ENCODE measurements at regions not wholly inside any gene's neighbourhood (a gene's known extent, or its start where the extent isn't known, plus 50 kb on each side); places are given as distances from the start of the nearest gene placed in this dataset.

DNA sequence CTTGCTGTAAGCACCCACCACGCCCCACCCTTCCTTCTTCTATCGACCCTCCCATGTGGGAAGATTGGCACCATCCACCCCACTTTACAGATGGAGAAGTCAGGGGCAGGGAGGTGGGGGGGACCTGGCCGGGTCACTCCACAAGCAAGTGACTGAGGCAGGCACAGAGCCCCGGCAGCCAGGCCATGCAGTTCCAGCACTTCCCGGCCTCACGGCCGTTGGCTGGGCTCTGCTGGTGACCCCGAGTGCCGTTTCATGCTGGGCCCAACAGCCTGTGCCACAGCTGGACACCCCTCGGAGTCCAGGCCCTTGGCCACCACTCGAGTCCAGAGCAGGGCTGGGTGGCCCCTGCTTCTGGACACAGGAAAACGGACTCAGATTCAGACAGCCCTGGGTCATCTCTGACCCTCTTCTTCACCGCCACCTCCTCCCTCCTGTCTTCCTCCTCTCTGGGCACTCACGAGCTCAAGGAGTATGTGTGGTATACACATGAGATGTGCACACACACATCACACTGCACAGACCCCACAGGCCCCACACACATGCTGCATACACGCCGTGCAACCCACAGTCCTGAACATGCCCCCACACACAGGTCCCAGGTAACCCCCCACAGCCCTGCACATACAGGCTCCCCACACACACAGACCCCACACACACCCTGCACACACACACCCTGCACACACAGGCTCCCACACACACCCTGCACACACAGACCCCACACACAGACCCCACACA, 89.3 kb upstream of the GPC1 start:
- no peak for DNase-seq

DNA sequence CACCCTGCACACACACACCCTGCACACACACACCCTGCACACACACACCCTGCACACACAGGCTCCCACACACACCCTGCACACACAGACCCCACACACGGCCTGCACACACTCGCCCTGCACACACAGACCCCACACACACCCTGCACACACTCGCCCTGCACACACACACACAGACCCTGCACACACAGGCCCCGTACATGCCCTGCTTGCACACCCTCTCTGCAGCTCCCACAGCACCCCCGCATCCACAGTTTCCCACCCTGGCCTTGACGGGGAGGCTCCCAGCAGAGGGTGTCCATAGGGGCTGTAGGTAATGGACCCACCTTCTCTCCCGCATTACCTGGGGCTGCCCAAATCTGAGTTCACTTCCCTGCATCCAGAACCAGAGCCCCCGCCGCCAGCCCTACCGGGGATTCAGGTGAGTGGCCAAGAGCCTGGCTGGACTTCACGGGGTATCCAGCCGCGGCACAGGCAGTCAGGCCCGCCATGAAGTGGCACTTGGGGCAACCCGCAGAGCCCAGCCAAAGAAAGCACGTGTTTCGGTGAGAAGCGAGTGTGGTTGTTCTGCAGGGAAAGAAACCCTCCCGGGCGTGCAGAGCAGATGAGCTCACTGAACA, 88.6 kb upstream of the GPC1 start:
- no peak for DNase-seq

DNA sequence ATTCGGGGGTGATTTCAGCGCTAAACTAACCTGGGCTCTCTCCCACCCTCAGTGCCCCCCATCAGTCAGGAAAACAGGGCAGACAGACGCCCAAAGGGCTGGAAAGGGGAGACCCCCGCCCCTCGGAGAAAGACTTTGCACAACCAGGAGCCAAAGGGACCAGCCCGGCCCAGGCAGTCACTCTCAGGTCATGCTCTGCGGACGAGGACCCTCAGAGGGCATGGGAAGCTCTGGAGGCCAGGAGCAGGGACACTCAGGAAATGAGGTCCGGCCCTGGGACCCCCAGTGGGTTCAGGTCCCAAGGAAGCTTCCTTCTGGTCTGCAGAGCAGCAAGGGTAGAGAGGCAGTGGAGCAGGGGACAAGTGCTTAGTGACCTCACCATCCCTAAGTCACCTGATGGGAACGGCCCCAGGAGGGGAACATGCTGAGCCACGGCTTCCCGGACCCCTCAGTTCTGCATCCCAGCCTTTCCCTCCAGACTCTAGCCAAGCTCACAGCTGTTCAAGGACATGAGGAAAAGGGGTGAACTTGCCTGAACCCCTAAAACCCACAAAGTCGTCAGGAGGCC, 88.0 kb upstream of the GPC1 start:
- DNase-seq, result no peak

DNA sequence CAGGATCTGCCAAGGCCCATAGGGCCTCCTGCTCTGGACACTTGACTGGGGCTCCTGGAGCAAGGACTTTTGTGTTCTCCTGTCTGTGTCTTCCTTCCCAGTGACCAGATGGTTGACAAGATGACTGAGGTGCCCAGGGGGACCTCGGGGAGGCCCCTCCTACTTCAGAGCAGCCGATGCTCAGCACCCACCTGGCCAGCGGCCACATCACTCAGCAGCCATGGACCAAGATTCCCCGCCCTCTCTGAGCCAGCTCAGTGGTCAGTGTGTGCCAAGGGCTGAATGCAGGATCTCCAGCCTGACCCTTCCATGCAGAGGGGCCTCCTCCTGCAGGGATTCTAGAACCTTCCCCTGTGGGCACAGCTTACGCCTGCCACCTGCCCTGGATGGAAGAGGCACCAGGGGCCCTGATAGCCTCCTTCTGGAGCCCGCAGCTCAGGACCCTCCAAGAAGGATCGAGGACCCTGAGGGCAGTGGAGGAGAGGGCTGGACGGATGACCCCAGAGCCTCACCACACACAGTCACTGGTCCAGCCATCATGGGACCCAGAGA, 87.4 kb upstream of the GPC1 start:
- DNase-seq, result no peak

DNA sequence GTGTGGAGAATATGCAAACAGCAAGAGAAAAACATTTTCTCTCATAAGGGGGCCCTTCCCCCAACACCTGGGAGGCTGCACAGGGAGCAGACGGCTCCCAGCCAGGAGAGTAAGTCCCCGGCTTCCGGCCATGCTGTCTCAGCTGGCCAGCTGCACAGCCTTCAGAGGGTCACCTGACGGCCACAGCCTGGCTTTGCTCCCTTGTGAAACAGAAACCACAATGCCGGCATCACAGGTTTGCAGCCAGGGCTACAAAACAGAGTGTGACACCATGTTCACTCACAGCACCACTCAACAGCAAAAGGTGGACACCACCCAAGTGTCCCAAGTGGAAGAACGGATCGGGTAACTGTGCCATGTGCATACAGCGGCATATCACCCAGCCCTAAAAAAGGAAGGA, 86.9 kb upstream of the GPC1 start:
- no peak for DNase-seq

DNA sequence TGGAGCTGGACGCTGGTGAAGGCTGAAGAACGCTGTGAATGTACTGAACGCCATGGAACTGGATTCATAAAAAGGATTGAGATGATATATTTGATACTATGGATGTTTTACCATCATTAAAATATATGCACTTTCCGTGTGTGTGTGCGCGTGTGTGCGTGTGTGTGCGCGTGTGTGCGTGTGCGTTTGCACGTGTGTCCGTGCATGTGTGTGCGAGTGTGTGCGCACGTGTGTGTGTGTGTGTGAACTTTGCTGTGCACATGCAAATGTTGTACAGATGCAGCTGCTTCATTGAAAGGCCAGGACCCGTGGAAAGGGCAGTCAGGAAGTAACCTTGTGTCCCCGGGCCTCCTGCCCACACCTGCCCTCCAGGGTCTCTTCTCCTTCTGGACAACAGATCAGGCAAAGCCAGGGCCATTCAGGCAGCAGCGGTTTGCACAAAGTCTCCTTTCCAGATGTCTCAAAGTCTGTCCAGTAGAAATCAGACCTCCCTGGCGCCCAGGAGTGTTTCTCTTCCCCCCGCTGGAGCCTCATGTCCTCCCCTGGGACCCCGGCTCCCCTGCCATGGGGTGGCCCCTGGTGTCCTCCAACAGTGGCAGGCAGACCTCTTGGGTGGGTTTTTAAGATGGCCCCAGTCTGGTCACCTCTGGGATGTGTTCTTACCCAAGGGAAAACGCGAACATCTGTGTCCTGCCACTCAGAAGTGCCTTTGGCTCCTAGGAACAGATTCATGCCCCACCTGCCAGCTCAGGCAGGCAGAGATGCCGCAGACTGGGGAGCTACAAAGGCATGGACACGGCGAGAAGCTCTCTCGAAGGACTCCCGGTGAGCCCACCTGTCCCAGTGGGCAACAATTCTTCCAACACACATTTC, 86.1 kb upstream of the GPC1 start:
- DNase-seq, result no peak

DNA sequence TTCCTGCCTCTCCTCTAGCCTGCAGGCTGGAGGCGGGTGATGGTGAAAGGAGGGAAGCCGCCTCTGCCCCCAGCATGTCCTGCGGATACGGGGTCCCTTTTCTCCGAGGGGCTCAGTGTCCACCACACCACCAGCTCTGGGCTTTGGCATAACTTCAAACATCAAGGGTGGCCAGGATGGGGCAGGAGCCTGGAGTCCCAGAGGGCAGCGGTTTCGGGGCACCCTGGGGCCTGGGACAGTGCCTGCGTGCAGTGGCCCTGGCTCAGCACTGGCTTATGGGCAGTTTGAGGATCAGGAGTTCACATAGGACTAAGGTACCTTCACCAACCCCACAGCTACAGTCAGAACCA, 85.5 kb upstream of the GPC1 start:
- no peak for DNase-seq

DNA sequence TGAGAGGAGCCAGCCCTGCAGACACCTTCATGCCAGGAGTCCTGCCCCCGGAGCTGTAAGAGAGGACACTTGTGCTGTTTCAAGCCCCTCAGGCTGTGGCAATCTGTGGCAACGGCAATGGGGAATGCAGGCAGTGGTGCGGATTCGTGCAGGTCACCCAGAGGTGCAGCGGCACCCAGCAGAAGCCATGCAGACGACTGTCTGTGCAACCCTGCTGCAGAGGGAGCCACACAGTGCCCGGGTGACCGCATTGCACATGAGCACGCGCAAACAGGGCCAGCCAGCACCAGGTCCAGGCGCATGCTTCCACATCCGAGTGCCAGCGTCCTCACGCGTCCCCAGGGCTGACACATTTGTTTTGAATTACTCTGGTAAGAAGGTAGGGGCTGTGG, 84.8 kb upstream of the GPC1 start:
- DNase-seq, result no peak

DNA sequence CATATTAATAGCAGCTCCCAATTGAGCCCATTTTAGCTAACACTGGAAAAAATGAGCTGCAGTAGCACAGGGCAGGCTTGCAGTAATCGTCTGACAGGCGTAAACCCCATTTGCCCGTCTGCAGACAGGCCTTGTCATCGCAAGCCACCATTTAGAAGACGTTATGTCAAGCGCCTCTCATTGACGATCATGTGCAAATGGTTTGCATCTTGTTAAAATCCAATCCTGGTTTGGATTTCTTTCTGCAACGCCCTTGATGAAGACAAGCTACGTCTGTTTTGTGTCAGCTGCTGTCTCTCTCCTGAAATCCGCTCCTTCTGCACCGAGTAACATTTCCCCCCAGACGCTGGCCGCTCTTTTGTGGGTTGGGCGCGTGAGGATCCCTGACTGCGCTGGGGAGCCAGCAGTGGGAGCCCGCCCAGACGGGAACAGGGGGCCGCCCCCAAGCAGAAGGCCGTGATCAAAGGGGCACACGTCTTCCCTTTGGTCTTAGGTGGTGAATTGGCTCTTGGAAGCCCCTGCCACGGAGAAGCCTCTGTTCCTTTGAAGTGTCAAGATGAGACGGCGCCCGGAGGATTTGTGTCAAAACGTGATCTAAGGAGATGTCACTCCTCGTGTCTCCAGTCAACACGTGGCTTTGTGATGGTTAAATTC, 84.2 kb upstream of the GPC1 start:
- peak; percentile 65 for DNase-seq

DNA sequence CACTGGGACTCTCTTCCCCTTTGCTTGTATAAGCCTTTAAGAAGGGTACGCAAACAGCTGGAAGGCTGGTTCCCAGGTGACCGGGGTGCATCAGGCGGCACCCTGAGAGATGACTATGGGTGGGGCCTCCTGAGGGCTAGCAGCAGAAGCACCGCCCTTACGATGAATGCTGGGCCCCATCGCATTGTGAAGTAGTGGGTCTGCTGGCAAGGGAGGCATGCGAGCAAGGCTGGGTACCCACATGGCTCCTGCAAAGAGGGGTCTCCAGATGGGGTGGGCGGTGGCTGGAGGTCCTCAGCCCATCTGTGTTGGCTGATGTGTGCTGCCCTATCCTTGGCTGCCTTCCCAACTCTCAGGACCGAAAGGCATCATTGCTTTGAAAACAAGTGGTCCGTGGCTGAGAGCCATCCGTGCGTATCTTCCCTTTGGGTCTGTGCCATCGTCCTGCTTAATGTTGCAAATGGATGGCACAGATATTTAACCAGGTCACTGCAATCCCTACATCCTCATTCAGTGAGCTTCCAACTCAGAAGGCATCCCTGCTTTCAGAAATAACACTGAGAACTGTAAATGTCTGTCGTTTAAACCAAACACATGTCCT, 83.5 kb upstream of the GPC1 start:
- no peak for DNase-seq

DNA sequence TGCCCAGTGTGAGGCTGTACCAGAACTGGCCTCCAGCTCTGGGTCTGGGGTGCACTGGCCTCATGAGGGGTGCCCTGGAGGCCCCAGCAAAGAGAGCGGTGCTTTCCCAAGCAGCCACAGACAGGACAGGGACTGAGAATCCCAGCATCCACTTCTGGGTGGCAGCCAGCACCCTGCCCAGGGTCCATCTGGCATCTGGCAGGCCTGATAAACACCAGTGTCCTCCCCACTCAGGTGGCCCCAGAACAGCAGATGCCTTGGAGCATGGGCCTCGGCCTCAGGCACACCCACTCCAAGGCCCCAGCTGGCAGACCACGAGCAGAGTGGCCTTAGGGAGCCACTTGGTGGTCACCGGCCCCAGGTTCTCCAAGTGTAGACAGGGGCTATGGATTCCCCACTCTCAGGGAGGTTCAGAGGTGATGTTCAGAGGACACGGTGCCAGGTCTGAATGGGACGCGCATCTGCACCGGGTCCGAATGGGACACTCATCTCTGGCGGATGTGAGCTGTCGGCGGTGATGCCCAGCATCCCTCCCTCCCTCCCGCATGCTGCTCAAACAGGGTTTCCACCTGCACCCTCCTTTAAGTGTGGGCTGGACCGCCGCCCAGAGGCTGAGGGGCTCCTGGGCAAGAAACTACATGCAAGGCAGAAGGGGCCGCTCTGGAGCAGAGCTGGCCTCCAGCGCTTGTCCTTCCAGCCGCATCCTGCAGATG, 82.2 kb upstream of the GPC1 start:
- no peak for DNase-seq

DNA sequence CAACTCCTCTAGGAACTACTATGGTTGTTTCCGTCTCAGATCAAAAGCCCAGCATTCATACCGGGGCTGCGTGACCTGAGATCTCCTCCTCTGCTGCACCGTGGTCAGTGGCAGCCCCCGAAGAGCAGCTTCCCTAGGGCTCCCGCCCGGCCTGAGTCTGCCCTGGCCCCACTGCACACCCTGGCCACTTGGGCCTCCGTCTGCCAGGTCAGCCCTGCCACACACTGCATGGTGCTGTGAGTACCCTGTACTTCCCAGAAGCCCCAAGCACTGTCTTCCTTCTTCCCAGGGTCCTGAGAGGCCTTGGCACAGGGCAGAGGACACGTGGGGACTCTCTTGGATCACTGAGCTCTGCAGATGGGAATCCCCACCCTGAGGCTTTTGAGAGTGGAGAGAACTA, 81.5 kb upstream of the GPC1 start:
- DNase-seq, result no peak

DNA sequence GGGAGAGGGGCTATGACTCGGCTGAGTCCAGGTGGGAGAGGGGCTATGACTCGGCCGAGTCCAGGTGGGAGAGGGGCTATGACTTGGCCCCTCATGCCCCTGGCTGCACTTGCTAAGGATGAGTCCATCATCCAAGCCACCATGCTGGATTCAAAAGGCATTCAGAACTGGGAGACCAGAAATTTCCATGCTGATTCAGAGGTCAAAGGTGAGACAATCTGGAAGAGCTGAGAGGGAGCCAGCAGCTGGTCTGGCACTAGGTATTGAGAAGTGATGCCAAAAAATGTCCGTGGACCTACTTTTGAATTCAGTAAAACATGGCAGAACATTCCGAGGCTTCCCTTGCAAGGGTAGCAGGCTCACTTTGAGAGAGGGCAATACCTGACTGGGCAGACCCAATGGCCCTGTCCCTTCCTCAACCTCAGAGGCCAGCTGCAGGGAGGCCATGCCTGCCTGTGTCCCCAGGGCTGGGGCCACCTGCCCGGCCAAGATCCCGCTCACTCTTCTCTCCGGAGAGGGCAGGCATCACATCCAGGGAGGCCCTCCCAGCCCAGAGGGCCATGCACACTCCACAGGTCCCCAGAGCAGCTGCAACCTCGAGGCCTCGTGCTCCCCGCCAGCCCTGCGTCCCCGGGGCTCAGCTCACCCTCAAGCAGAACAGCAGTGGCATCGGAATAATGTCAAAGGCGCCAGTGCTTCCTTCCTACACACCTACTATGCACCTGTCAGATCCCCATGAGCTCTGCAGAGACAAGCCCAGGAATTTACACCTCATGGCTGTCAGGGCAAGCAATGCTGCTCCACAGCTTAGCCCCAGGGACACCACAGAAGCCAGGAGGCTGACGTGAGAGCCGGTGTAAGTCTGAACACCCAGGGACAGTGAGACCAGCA, 80.2 kb upstream of the GPC1 start:
- DNase-seq, result no peak

DNA sequence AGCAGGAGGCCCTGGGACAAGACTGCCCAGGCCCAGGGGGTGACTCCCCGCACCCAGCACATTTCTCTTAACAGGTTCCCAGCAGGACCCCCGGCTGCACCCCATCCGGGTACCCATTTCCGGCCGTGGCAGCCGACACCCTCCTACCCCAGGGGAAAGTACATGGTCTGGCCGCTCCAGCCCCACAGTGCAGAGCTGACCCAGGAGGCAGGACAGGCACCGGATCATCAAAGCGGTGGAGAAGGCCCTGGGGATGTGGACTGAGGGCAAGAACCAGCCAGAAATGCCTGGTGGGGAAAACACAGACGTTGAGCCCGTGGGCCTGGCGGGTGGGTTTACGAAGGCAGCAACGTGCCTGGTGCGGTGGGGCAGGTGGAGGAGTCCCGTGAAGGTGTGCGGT, 79.5 kb upstream of the GPC1 start:
- DNase-seq, result no peak

DNA sequence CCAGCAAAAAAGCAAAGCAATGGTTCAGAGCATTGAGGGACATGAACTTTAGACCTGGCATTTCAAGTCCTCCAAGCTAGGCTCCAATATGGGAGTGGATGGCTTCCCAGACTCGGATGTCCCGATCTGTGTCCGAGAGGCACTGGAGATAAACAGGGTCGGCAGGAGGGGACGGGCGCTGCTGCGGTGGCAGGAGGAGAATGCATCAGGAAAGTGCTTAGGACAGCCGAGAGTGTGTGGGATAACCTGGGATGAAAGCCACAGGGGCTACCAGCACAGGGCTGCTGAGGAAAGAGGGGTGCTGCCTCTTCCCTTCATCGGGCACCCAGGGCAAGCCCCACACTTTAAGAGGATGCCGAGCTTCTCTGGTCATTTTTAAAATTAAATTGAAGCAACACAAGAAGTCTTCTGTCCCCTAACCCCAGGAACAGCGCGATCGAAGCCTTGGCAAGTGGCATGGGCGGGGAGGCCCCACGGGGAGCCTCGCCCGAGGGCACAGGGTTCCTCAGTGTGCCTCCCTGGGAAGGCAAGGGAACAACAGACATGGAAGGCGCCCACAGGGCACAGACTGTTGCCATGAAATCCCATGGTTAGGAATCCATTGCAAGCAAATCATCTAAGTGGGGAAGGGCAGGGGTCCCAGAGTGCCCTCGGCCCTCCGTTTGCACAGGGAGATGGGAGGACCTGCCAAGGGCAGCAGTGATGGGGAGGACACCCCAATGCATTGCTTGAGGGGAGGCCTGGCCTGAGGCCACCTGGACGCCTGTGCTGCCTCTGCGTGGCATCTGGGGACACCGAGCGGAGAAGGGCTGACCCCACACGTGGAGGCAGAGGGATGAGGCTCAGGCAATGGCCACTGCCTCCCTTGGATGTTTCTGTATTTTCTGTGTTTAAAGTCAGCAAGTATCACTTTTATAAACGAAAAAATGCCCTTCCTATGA, 78.5 kb upstream of the GPC1 start:
- no peak for DNase-seq

DNA sequence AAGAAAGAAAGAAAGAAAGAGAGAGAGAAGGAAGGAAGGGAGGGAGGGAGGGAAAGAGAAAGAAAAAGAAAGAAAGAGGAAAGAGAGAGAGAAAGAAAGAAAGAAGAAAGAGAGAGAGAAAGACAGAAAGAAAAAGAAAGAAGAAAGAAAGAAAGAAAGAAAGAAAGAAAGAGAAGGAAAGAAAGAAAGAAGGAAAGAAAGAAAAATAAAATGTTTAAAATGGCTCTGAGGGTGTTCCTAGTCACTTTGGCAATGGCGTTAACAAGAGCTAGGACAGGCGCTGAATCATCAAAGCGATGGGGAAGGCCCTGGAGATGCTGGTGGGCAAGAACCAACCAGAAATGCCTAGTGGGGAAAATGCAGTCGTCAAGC, 77.8 kb upstream of the GPC1 start:
- DNase-seq, result no peak

DNA sequence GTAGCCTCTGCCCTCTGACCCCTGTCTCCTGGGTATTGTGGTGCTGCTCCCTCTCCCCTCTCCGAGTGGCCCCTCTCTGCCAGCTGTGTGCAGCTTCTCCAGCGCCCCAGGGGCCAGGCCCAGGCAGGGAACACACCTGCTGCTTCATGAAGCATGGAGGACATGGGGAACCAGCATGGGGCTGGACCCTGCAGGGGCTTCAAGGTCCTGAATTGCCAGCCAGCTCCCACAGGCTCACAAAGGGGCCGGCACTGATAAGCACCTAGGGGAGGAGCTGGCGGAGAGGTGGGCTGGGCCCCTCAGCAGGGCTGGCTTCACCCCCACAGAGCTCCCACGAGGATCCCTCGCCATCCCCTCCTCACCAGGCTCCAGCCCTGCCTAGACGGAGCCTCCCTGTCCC, 77.4 kb upstream of the GPC1 start:
- no peak for DNase-seq

DNA sequence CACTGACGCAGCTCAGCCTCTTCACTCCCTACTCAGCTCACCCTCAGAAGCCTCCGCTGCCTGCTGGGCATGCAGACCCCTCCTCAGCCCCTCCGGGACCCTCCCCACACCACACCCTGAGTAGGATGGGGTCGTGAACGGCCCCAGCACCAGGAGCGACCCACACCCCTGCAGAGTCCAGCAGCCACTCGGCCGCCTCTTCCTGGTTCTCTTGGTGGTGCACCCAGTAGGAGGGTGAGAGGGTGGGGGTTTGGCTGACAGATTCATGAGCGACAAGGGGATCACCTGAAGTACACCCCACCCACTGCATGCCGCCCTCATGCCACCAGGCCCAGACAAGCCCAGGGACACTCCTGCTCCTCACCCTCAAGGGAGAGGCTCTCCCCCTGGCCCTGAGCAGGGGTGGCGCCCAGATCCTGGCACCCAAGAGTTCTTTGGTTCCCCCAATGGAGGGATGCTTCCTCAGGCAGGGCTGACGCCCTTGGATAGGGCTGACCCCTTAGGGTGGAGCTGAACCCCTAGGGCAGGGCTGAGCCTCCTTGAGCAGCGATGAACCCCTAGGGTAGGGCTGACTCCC, 76.6 kb upstream of the GPC1 start:
- no peak for DNase-seq

DNA sequence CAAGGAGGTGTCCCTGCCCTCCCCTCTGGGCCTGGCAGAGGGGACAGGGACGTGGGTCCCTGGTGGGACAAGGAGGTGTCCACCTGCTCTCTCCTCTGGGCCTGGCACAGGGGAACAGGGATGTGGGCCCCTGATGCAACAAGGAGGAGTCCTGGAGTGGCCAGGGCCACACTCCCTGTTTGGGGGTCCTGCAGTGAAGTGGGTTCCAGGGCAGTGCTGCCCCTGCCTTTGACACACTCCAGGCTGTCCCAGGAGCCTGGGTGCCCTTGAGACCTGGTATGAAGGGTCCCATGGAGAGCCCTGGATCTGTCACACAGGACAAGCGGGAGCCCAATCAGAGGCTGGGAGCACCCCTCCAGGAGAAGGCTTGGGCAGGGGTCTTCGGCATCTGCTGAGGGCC, 75.8 kb upstream of the GPC1 start:
- no peak for DNase-seq
